ENCODE measurements at regions not wholly inside any gene's neighbourhood (a gene's known extent, or its start where the extent isn't known, plus 50 kb on each side); places are given as distances from the start of the nearest gene placed in this dataset.

DNA sequence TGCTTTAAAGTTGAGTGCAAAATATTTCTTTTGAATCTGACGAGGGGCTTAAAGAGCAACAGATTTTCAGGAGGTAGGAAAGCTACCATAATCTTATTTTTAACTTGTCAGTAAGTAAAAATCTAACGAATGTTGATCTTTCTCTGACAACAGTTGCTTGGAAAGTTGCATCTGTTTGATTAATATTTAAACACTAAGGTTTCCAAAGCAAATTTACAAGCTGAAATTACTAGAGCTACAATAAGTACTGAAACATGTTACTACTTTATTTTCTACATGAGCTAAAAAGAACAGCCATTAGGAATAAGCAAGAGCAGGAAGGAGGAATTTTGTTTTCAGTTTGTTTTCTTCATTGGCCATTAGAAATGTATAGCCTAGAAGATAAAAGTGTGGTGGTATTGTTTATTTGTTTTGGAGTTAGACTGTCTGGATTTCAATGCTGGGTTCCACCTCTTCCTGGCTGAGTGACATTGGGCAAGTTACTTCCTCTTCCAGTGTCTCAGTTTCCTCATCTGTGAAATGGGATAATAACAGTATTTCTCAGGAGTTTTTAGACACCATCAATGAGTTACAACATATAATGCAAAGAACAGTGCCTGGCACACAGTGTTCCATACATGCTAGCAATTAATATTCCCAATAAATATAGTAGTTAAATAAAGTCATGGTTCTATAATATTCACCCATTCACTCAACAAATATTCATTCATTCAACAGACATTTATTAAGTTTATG, 87.9 kb upstream of the FLRT2 start:
- no peak for DNase-seq (ENCODE audit: low read depth, low spot score)
- Histone ChIP-seq H3K9me3 (ENCODE audit: control insufficient read depth, insufficient read depth, low read length) (no peaks in the 10 kb centered on the region), H3K27me3 (ENCODE audit: control insufficient read depth, insufficient read depth, low read length) (no peaks in the 10 kb centered on the region), H3K4me3 (ENCODE audit: low read depth, low read length) (no peak overlapping the region), H3K27ac (ENCODE audit: low read depth, low read length) (no peak overlapping the region)
- ChIA-PET CTCF (no interaction called here), POLR2A (no interaction called here)
- TF ChIP-seq, protein P1, sequence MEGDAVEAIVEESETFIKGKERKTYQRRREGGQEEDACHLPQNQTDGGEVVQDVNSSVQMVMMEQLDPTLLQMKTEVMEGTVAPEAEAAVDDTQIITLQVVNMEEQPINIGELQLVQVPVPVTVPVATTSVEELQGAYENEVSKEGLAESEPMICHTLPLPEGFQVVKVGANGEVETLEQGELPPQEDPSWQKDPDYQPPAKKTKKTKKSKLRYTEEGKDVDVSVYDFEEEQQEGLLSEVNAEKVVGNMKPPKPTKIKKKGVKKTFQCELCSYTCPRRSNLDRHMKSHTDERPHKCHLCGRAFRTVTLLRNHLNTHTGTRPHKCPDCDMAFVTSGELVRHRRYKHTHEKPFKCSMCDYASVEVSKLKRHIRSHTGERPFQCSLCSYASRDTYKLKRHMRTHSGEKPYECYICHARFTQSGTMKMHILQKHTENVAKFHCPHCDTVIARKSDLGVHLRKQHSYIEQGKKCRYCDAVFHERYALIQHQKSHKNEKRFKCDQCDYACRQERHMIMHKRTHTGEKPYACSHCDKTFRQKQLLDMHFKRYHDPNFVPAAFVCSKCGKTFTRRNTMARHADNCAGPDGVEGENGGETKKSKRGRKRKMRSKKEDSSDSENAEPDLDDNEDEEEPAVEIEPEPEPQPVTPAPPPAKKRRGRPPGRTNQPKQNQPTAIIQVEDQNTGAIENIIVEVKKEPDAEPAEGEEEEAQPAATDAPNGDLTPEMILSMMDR (IDR thresholded peaks at IDR 0.05; ENCODE audit: low read depth, low read length): no peak

DNA sequence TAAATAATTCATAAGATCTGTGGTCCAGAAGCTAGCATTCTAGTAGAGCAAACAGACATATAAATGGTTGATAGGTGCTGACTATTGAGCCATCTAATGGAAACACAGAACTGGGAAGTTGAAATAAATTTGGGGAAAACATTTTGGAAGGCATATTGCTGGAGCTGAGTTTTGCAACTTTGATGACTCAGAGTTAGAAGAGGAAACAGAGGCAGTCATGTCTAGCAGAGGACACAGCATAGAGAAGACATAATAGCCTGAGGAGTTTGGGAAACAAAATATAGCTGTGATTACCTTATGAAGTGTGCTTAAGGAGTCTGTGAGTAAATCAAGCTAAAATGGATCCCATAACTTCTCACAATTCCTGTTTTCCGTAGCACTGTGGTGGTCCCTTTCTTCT, 86.9 kb upstream of the FLRT2 start:
- ChIA-PET POLR2A (no interaction called here), CTCF (no interaction called here)
- no peak for DNase-seq (ENCODE audit: low read depth, low spot score)
- H3K9me3 ChIP-seq (ENCODE audit: control insufficient read depth, insufficient read depth, low read length): no peaks in the 10 kb centered on the region
- TF ChIP-seq, protein P1 (IDR thresholded peaks at IDR 0.05; ENCODE audit: low read depth, low read length): no peak
- no peaks in the 10 kb centered on the region for H3K27me3 ChIP-seq (ENCODE audit: control insufficient read depth, insufficient read depth, low read length)
- H3K27ac ChIP-seq (ENCODE audit: low read depth, low read length): no peak overlapping the region
- no peak overlapping the region for H3K4me3 ChIP-seq (ENCODE audit: low read depth, low read length)

DNA sequence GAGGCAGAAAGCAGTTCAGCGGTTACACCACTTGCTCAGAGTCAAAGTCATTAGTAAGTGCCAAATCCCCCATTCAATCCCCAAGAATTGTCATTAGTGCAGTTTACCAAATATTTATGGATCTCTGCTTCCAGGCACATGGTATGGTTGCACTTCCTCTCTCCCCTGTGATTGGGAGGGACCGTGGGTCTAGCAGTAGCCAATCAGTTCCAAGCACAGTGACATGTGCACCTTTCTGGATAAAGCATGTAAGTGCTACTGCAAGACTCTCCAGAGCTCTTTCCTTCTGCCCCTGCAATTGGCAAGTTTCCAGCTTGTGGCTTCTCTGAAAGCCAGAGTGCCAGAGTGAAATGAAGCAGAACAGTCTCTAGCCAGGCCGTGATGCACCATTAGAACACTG, 85.3 kb upstream of the FLRT2 start:
- no peak overlapping the region for H3K27ac ChIP-seq (ENCODE audit: low read depth, low read length)
- CTCF ChIA-PET: no interaction called here
- H3K27me3 ChIP-seq (ENCODE audit: control insufficient read depth, insufficient read depth, low read length): no peaks in the 10 kb centered on the region
- DNase-seq (ENCODE audit: low read depth, low spot score): no peak
- POLR2A ChIA-PET: no interaction called here
- TF ChIP-seq, protein P1 (IDR thresholded peaks at IDR 0.05; ENCODE audit: low read depth, low read length): no peak
- H3K4me3 ChIP-seq (ENCODE audit: low read depth, low read length): no peak overlapping the region
- H3K9me3 ChIP-seq (ENCODE audit: control insufficient read depth, insufficient read depth, low read length): no peaks in the 10 kb centered on the region

DNA sequence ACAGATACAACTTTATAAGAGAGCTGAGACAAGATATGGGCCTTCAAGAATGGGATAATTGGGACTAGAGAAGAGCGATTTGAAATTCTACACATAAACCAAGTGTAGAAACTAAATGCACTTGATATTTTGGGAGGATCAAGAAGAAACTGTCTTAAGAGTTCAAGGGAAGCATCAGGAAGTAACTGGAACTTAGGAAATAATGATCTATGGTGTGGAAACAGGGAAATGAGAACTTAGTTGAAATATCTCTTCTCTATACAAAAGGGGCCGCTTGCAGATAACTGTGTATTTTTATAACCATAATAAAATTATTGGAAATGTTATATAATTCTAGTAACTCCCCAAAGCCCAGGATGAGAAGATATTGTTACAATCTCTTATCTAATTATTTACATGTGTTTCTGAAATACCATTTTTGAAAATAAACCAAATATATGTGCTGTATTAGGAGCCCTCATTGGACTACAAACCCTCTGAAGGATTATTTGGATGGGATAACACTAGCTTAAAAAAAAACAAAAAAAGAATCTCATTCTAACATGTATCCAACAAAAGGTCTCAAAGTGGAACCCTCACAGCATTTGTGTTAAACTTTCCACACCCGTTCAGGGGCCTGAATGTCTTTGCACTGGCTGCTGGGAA, 84.7 kb upstream of the FLRT2 start:
- Histone ChIP-seq H3K27me3 (ENCODE audit: control insufficient read depth, insufficient read depth, low read length) (no peaks in the 10 kb centered on the region), H3K4me3 (ENCODE audit: low read depth, low read length) (no peak overlapping the region), H3K9me3 (ENCODE audit: control insufficient read depth, insufficient read depth, low read length) (no peaks in the 10 kb centered on the region), H3K27ac (ENCODE audit: low read depth, low read length) (no peak overlapping the region)
- CTCF ChIA-PET: no interaction called here
- no peak for DNase-seq (ENCODE audit: low read depth, low spot score)
- TF ChIP-seq, protein P1 (IDR thresholded peaks at IDR 0.05; ENCODE audit: low read depth, low read length): no peak
- POLR2A ChIA-PET: no interaction called here

DNA sequence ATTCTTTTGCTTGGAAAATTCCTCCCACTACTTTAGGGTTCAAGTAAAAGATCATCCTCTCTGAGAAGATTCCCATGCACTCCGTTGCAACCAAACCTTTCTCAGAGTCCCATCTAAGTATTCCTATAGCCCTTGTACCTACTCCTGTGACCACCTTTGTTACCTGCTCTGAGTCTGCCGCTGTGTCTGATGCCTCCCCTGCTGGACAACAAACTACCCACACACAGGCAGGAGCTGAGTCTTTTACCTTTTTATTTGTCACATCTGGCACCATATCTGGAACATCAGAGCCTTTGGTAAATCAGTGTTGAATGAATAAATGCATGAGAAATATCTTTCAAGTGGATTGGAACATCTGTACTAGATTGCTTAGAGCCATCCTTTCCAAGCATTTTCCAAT, 82.1 kb upstream of the FLRT2 start:
- Histone ChIP-seq H3K9me3 (ENCODE audit: control insufficient read depth, insufficient read depth, low read length) (no peaks in the 10 kb centered on the region), H3K27ac (ENCODE audit: low read depth, low read length) (no peak overlapping the region), H3K27me3 (ENCODE audit: control insufficient read depth, insufficient read depth, low read length) (no peaks in the 10 kb centered on the region), H3K4me3 (ENCODE audit: low read depth, low read length) (no peak overlapping the region)
- no peak for DNase-seq (ENCODE audit: low read depth, low spot score)
- ChIA-PET POLR2A (no interaction called here), CTCF (no interaction called here)
- TF ChIP-seq, protein P1 (IDR thresholded peaks at IDR 0.05; ENCODE audit: low read depth, low read length): no peak
